ENCODE measurements at regions not wholly inside any gene's neighbourhood (a gene's known extent, or its start where the extent isn't known, plus 50 kb on each side); places are given as distances from the start of the nearest gene placed in this dataset.

- DNase-seq (ENCODE audit: low read depth) = no peak
Measured at GRCh38 chr7:25812086-25812850, 339.7 kb upstream of the NFE2L3 start.

- no peak for DNase-seq (ENCODE audit: low read depth)
Measured at GRCh38 chr7:25813381-25813780, 338.6 kb upstream of the NFE2L3 start.

GRCh38 chr7:25815711-25816110 lies 336.3 kb upstream of the NFE2L3 start:
- no peak for DNase-seq (ENCODE audit: low read depth)

- DNase-seq (ENCODE audit: low read depth) = peak; percentile 41
Measured at GRCh38 chr7:25820432-25821040, 331.5 kb upstream of the NFE2L3 start.

- DNase-seq (ENCODE audit: low read depth) = no peak
Measured at GRCh38 chr7:25821225-25821624, 330.8 kb upstream of the NFE2L3 start.

- no peak for DNase-seq (ENCODE audit: low read depth)
Measured at GRCh38 chr7:25822823-25823222, 329.2 kb upstream of the NFE2L3 start.

GRCh38 chr7:25823571-25823970 lies 328.4 kb upstream of the NFE2L3 start:
- DNase-seq (ENCODE audit: low read depth) = no peak

GRCh38 chr7:25828468-25828867 lies 323.5 kb upstream of the NFE2L3 start:
- no peak for DNase-seq (ENCODE audit: low read depth)

- no peak for DNase-seq (ENCODE audit: low read depth)
Measured at GRCh38 chr7:25829663-25830062, 322.3 kb upstream of the NFE2L3 start.

GRCh38 chr7:25830215-25830614 lies 321.8 kb upstream of the NFE2L3 start:
- DNase-seq (ENCODE audit: low read depth) = no peak

GRCh38 chr7:25831062-25831691 lies 320.8 kb upstream of the NFE2L3 start:
- no peak for DNase-seq (ENCODE audit: low read depth)

GRCh38 chr7:25831831-25832411 lies 320.1 kb upstream of the NFE2L3 start:
- no peak for DNase-seq (ENCODE audit: low read depth)

- DNase-seq (ENCODE audit: low read depth) = no peak
Measured at GRCh38 chr7:25832456-25832855, 319.5 kb upstream of the NFE2L3 start.

- DNase-seq (ENCODE audit: low read depth) = no peak
Measured at GRCh38 chr7:25832929-25833328, 319.1 kb upstream of the NFE2L3 start.

- DNase-seq (ENCODE audit: low read depth) = no peak
Measured at GRCh38 chr7:25834050-25834449, 317.9 kb upstream of the NFE2L3 start.

- peak; percentile 57 for DNase-seq (ENCODE audit: low read depth)
Measured at GRCh38 chr7:25835197-25835596, 316.8 kb upstream of the NFE2L3 start.

GRCh38 chr7:25839084-25839769 lies 312.8 kb upstream of the NFE2L3 start:
- no peak for DNase-seq (ENCODE audit: low read depth)

- DNase-seq (ENCODE audit: low read depth) = no peak
Measured at GRCh38 chr7:25840209-25840792, 311.7 kb upstream of the NFE2L3 start.

GRCh38 chr7:25841575-25841974 lies 310.4 kb upstream of the NFE2L3 start:
- DNase-seq (ENCODE audit: low read depth) = no peak

- no peak for DNase-seq (ENCODE audit: low read depth)
Measured at GRCh38 chr7:25842201-25842733, 309.7 kb upstream of the NFE2L3 start.

GRCh38 chr7:25843467-25843866 lies 308.5 kb upstream of the NFE2L3 start:
- DNase-seq (ENCODE audit: low read depth) = no peak

Measured in Daoy (cell line).